ENCODE measurements at regions not wholly inside any gene's neighbourhood (a gene's known extent, or its start where the extent isn't known, plus 50 kb on each side); places are given as distances from the start of the nearest gene placed in this dataset.

DNA sequence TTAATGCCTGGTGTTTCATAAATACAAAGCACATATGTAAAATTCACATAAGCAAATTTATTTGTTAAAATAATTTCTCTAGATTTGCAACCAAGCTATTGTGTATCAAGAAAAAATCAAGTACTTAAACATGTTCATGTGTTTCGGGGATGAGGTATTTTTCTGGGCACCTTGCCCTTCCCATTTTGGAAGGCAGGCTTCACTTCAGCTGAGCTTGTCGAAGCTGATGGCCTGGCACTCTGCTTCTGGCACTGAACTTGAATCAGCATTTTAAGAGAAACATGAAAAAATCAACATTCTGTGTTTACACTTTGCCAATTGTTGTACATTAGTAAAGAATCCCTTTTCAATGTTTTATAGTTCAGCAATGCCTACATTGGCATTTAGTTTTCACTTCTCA is 179.1 kb upstream of the STEAP4 start:
- H3K36me3 Mint-ChIP-seq (ENCODE audit: insufficient read depth), result no peaks in the 10 kb centered on the region
- no peaks in the 10 kb centered on the region for H3K27me3 Mint-ChIP-seq
- DNase-seq (ENCODE audit: low spot score, unreplicated experiment), result no peak
- peaks cover 2% of the 10 kb centered on the region for H3K4me1 Mint-ChIP-seq (ENCODE audit: low read depth)
- TF ChIP-seq, protein P1, sequence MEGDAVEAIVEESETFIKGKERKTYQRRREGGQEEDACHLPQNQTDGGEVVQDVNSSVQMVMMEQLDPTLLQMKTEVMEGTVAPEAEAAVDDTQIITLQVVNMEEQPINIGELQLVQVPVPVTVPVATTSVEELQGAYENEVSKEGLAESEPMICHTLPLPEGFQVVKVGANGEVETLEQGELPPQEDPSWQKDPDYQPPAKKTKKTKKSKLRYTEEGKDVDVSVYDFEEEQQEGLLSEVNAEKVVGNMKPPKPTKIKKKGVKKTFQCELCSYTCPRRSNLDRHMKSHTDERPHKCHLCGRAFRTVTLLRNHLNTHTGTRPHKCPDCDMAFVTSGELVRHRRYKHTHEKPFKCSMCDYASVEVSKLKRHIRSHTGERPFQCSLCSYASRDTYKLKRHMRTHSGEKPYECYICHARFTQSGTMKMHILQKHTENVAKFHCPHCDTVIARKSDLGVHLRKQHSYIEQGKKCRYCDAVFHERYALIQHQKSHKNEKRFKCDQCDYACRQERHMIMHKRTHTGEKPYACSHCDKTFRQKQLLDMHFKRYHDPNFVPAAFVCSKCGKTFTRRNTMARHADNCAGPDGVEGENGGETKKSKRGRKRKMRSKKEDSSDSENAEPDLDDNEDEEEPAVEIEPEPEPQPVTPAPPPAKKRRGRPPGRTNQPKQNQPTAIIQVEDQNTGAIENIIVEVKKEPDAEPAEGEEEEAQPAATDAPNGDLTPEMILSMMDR (IDR thresholded peaks at IDR 0.05; ENCODE audit: unreplicated experiment), result no peak
- H3K9me3 Mint-ChIP-seq (ENCODE audit: low read depth), result peaks cover 3% of the 10 kb centered on the region
- no peak overlapping the region for H3K4me3 Mint-ChIP-seq (ENCODE audit: low read depth)
- no peak overlapping the region for H3K27ac Mint-ChIP-seq

DNA sequence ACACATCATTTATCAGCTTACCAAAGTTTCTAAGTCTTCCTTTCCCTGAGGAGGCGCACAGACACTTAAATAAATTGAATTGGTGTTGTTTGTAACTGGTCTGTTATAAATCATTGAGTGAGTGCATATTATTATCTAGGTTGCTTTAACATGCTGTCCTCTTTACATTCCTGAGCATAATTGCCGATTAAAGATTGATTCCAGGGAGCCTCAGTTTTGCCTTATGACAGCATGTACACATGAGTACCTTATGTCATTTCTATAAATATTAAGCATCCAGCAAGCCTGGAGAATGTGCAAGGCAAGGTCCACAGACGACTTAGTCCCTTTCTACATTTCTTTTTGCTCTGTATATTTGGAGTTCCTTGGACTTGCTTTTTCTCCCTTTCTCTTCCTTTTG is 177.9 kb upstream of the STEAP4 start:
- DNase-seq (ENCODE audit: low spot score, unreplicated experiment), result no peak
- no peak overlapping the region for H3K27ac Mint-ChIP-seq
- H3K9me3 Mint-ChIP-seq (ENCODE audit: low read depth), result peaks cover 3% of the 10 kb centered on the region
- no peaks in the 10 kb centered on the region for H3K4me1 Mint-ChIP-seq (ENCODE audit: low read depth)
- TF ChIP-seq, protein P1 (IDR thresholded peaks at IDR 0.05; ENCODE audit: unreplicated experiment), result no peak
- no peaks in the 10 kb centered on the region for H3K36me3 Mint-ChIP-seq (ENCODE audit: insufficient read depth)
- H3K4me3 Mint-ChIP-seq (ENCODE audit: low read depth), result no peak overlapping the region
- H3K27me3 Mint-ChIP-seq, result no peaks in the 10 kb centered on the region

DNA sequence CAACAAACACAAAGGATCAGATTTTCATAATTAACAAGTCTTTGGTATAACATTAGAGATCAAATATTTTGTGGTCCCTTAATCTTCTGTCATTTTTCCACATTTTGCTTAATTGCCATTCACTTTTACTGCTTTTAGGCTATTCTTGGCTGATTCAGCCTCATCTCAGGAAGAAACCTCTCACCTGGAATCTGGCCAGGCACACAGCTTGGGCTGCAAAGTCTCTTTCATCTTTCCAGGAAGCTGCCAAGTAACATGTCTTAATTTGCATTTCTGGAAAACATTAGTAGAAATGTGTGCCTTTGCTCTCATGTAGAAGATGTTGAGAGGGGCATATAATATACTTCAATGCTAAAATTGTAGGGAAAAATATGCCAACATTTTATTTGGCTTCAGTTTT is 174.2 kb upstream of the STEAP4 start:
- H3K4me3 Mint-ChIP-seq (ENCODE audit: low read depth), result no peak overlapping the region
- TF ChIP-seq, protein P1 (IDR thresholded peaks at IDR 0.05; ENCODE audit: unreplicated experiment), result no peak
- no peaks in the 10 kb centered on the region for H3K4me1 Mint-ChIP-seq (ENCODE audit: low read depth)
- H3K27ac Mint-ChIP-seq, result no peak overlapping the region
- no peaks in the 10 kb centered on the region for H3K9me3 Mint-ChIP-seq (ENCODE audit: low read depth)
- no peaks in the 10 kb centered on the region for H3K36me3 Mint-ChIP-seq (ENCODE audit: insufficient read depth)
- H3K27me3 Mint-ChIP-seq, result no peaks in the 10 kb centered on the region
- DNase-seq (ENCODE audit: low spot score, unreplicated experiment), result no peak

DNA sequence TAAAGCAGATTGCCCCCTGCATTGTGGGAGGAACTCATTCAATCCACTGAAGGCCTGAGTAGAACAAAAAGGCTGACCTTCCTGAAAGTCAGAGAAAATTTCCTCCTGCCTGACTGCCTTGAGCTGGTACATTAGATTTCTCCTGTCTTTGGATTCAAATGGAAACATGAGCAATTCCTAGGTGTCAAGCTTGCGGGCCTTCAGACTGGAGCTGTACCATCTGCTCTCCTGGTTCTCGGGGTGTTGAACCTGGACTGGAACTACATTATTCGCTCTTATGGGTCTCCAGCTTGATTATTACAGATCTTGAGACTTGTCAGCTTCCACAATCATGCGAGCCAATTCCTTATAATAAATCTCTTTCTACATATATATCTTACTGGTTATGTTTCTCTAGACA is 173.6 kb upstream of the STEAP4 start:
- TF ChIP-seq, protein P1 (IDR thresholded peaks at IDR 0.05; ENCODE audit: unreplicated experiment), result no peak
- H3K36me3 Mint-ChIP-seq (ENCODE audit: insufficient read depth), result no peaks in the 10 kb centered on the region
- no peak for DNase-seq (ENCODE audit: low spot score, unreplicated experiment)
- H3K4me1 Mint-ChIP-seq (ENCODE audit: low read depth), result no peaks in the 10 kb centered on the region
- no peaks in the 10 kb centered on the region for H3K9me3 Mint-ChIP-seq (ENCODE audit: low read depth)
- no peaks in the 10 kb centered on the region for H3K27me3 Mint-ChIP-seq
- no peak overlapping the region for H3K4me3 Mint-ChIP-seq (ENCODE audit: low read depth)
- no peak overlapping the region for H3K27ac Mint-ChIP-seq

DNA sequence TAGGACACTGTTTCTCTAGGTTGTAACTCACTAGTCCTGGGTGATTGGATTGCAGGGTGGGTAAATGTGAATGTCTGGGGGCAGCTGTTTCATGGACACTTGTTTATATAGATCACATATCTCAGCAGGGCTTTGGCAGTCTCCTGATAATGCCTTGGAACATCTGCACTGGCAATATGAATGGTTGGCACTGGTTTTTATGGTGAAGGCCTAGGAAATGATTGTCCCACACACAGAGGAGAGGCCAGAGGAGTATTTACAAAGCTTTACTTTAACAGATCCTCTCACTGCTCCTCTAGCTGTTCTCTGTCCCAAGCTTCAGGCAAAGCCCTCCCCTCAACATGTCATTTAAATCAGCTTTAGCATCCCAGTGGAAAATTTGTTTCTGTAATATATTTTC is 171.3 kb upstream of the STEAP4 start:
- Mint-ChIP-seq H3K4me3 (ENCODE audit: low read depth) (no peak overlapping the region), H3K4me1 (ENCODE audit: low read depth) (no peaks in the 10 kb centered on the region), H3K36me3 (ENCODE audit: insufficient read depth) (no peaks in the 10 kb centered on the region), H3K27me3 (no peaks in the 10 kb centered on the region), H3K9me3 (ENCODE audit: low read depth) (no peaks in the 10 kb centered on the region), H3K27ac (no peak overlapping the region)
- DNase-seq (ENCODE audit: low spot score, unreplicated experiment), result no peak
- TF ChIP-seq, protein P1 (IDR thresholded peaks at IDR 0.05; ENCODE audit: unreplicated experiment), result no peak
